OCI-LY1 (cell line): ENCODE measurements at regions not wholly inside any gene's neighbourhood (a gene's known extent, or its start where the extent isn't known, plus 50 kb on each side); places are given as distances from the start of the nearest gene placed in this dataset.

Source experiments
- CTCF ChIP-seq: fragments of 200-600 bp; sonication (generic), shearing (Covaris generic); IDR thresholded peaks from 2 replicates; pipeline ENCODE4 v1.5.1; 2017; ENCODE audit warnings: mild to moderate bottlenecking, antibody characterized with exemption, low read length, moderate library complexity, mixed read lengths
- EZH2 ChIP-seq: fragments of 200-600 bp; sonication (generic), shearing (Covaris generic); IDR thresholded peaks from 2 replicates; pipeline ENCODE4 v1.8.0; 2017; ENCODE audit warnings: borderline replicate concordance, mixed run types, mild to moderate bottlenecking, antibody characterized with exemption, low read length, moderate library complexity, mixed read lengths

GRCh38 chr4:157739242-157739641, 433.6 kb downstream of the GASK1B start:
- TF ChIP-seq EZH2 (no peak), CTCF (no peak)
